DND-41 (cell line): ENCODE measurements at regions not wholly inside any gene's neighbourhood (a gene's known extent, or its start where the extent isn't known, plus 50 kb on each side); places are given as distances from the start of the nearest gene placed in this dataset.

Source experiments
- ATAC-seq: fragments of 200-7000 bp; cut with Tn5 transposase; 3 replicates; pipeline ENCODE4 v1.9.1; 2021; ENCODE audit warnings: low read depth; ENCODE audit not compliant: insufficient read depth
- DNase-seq: peaks from one replicate; pipeline ENCODE4 v3.0.0-alpha.2; 2020
- H2AFZ ChIP-seq: 2 replicates; pipeline ENCODE4 v1.6.0; 2012; ENCODE audit warnings: low read depth, low read length
- H3K27ac ChIP-seq: 2 replicates; pipeline ENCODE4 v1.5.1; 2012; ENCODE audit warnings: low read length, inconsistent platforms
- H3K27me3 ChIP-seq: fragments of 200-600 bp; sonication (generic); 2 replicates; pipeline ENCODE4 v1.6.0; 2012; ENCODE audit warnings: low read length, mild to moderate bottlenecking, inconsistent platforms; ENCODE audit not compliant: insufficient read depth, poor library complexity
- H3K36me3 ChIP-seq: 2 replicates; pipeline ENCODE4 v1.5.1; 2012; ENCODE audit warnings: low read length, inconsistent platforms; ENCODE audit not compliant: insufficient read depth
- H3K4me1 ChIP-seq: 2 replicates; pipeline ENCODE4 v1.5.1; 2012; ENCODE audit warnings: mild to moderate bottlenecking, low read length; ENCODE audit not compliant: insufficient read depth
- H3K4me2 ChIP-seq: 2 replicates; pipeline ENCODE4 v1.6.0; 2012; ENCODE audit warnings: mild to moderate bottlenecking, moderate library complexity, low read length, inconsistent platforms; ENCODE audit not compliant: insufficient read depth
- H3K4me3 ChIP-seq, 2 experiments: fragments of 200-600 bp in 1 of 2; shearing (Covaris generic) in 1 of 2; 2 replicates each; pipeline ENCODE4 v1.5.1; 2012 to 2016; ENCODE audit warnings: inconsistent platforms in 2 of 2, low read length in 2 of 2, mild to moderate bottlenecking in 2 of 2, low read depth in 1 of 2, moderate library complexity in 1 of 2
- H3K79me2 ChIP-seq: 2 replicates; pipeline ENCODE4 v1.6.0; 2012; ENCODE audit warnings: low read length, inconsistent platforms; ENCODE audit not compliant: insufficient read depth
- H3K9ac ChIP-seq: 2 replicates; pipeline ENCODE4 v1.6.0; 2012; ENCODE audit warnings: low read depth, mild to moderate bottlenecking, inconsistent platforms, low read length, moderate library complexity
- H3K9me3 ChIP-seq: 2 replicates; pipeline ENCODE4 v1.5.1; 2012; ENCODE audit warnings: low read length, moderate library complexity, mild to moderate bottlenecking, inconsistent platforms; ENCODE audit not compliant: insufficient read depth, severe bottlenecking
- H4K20me1 ChIP-seq: 2 replicates; pipeline ENCODE4 v1.6.0; 2012; ENCODE audit warnings: low read length; ENCODE audit not compliant: insufficient read depth
- CTCF ChIP-seq: IDR thresholded peaks from 2 replicates; pipeline ENCODE4 v1.5.1; 2012; ENCODE audit warnings: borderline replicate concordance, low read length, moderate library complexity, mild to moderate bottlenecking; ENCODE audit not compliant: poor library complexity, severe bottlenecking; ENCODE audit errors: extremely low read depth
- EZH2 ChIP-seq: IDR thresholded peaks from 3 replicates; pipeline ENCODE4 v1.6.1; 2012; ENCODE audit warnings: borderline replicate concordance, low read depth, mild to moderate bottlenecking, moderate library complexity, low read length, inconsistent platforms; ENCODE audit not compliant: severe bottlenecking

- Histone ChIP-seq H3K4me2 (no peak overlapping the region), H3K36me3 (no peaks in the 10 kb centered on the region), H3K4me1 (no peaks in the 10 kb centered on the region), H3K27me3 (no peaks in the 10 kb centered on the region), H3K27ac (no peak overlapping the region), H4K20me1 (no peaks in the 10 kb centered on the region), H3K4me3 (no peak overlapping the region), H3K79me2 (no peaks in the 10 kb centered on the region), H3K9ac (no peak overlapping the region), H2AFZ (no peak overlapping the region), H3K9me3 (no peaks in the 10 kb centered on the region)
- DNase-seq, result no peak
- TF ChIP-seq CTCF (no peak), EZH2 (no peak)
- ATAC-seq, result no peak; the same call in 2 of the 3 replicates
These were observed 387.1 kb upstream of the NECTIN3 start for GRCh38 chr3:110684466-110684865.

GRCh38 chr3:110685630-110686029 is 386.0 kb upstream of the NECTIN3 start:
- Histone ChIP-seq H3K4me3 (no peak overlapping the region), H4K20me1 (no peaks in the 10 kb centered on the region), H3K27ac (no peak overlapping the region), H3K4me1 (no peaks in the 10 kb centered on the region), H3K9me3 (no peaks in the 10 kb centered on the region), H3K79me2 (no peaks in the 10 kb centered on the region), H2AFZ (no peak overlapping the region), H3K4me2 (no peak overlapping the region), H3K9ac (no peak overlapping the region), H3K27me3 (no peaks in the 10 kb centered on the region), H3K36me3 (no peaks in the 10 kb centered on the region)
- ATAC-seq, result no peak
- TF ChIP-seq EZH2 (no peak), CTCF (no peak)
- no peak for DNase-seq

DNA sequence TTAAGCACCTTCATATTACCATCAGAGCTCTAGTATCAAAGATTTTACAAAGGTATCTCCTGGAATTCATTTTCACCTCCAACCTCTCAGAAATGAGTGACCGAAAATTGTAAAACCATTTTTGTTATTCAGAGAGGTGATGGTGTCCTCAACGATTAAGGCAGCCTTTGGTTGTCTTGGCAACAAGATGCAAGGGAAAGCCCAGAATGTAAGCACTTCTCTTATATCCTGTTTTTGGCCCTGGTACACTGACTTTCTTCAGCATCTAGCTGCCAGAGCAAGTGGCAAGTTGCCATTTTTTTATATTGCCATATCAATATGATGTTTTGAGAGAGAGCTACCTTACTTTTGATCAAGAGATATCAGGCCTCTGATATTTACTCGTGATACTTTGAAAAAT is 384.9 kb upstream of the NECTIN3 start:
- no peak for DNase-seq
- no peak overlapping the region for H3K27ac ChIP-seq
- no peak for ATAC-seq
- H3K9me3 ChIP-seq, result no peaks in the 10 kb centered on the region
- H3K4me3 ChIP-seq, result no peak overlapping the region
- no peak overlapping the region for H3K4me2 ChIP-seq
- no peak overlapping the region for H2AFZ ChIP-seq
- H4K20me1 ChIP-seq, result no peaks in the 10 kb centered on the region
- no peaks in the 10 kb centered on the region for H3K79me2 ChIP-seq
- no peak overlapping the region for H3K9ac ChIP-seq
- no peaks in the 10 kb centered on the region for H3K36me3 ChIP-seq
- no peak for TF ChIP-seq EZH2
- no peak for TF ChIP-seq CTCF
- H3K4me1 ChIP-seq, result no peaks in the 10 kb centered on the region
- H3K27me3 ChIP-seq, result no peaks in the 10 kb centered on the region

DNA sequence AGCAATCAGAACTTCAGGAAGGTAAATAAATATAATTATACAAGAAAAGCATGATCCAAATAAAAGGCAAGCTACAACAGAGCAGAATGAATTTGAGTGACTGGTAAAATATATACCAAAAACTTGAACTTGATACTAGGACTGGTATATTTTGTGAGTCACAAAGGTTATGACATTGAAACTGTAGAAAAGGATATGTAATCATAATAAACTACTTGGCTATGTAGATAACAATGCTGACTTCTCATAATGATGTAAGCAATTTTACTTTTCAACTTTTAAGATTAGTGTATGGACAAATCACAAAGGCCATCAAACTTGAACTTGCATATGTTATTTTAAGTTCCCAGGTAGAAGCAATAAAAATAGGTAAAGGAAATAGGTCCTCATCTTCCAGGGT is 384.5 kb upstream of the NECTIN3 start:
- DNase-seq (no peak), ATAC-seq (no peak)
- no peaks in the 10 kb centered on the region for H4K20me1 ChIP-seq
- H3K4me1 ChIP-seq, result no peaks in the 10 kb centered on the region
- no peak overlapping the region for H3K27ac ChIP-seq
- H3K4me2 ChIP-seq, result no peak overlapping the region
- H3K79me2 ChIP-seq, result no peaks in the 10 kb centered on the region
- H3K36me3 ChIP-seq, result no peaks in the 10 kb centered on the region
- H3K9me3 ChIP-seq, result no peaks in the 10 kb centered on the region
- no peaks in the 10 kb centered on the region for H3K27me3 ChIP-seq
- no peak overlapping the region for H2AFZ ChIP-seq
- no peak for TF ChIP-seq EZH2
- no peak for TF ChIP-seq CTCF
- H3K4me3 ChIP-seq, result no peak overlapping the region
- H3K9ac ChIP-seq, result no peak overlapping the region
